ENCODE measurements at regions not wholly inside any gene's neighbourhood (a gene's known extent, or its start where the extent isn't known, plus 50 kb on each side); places are given as distances from the start of the nearest gene placed in this dataset.

DNA sequence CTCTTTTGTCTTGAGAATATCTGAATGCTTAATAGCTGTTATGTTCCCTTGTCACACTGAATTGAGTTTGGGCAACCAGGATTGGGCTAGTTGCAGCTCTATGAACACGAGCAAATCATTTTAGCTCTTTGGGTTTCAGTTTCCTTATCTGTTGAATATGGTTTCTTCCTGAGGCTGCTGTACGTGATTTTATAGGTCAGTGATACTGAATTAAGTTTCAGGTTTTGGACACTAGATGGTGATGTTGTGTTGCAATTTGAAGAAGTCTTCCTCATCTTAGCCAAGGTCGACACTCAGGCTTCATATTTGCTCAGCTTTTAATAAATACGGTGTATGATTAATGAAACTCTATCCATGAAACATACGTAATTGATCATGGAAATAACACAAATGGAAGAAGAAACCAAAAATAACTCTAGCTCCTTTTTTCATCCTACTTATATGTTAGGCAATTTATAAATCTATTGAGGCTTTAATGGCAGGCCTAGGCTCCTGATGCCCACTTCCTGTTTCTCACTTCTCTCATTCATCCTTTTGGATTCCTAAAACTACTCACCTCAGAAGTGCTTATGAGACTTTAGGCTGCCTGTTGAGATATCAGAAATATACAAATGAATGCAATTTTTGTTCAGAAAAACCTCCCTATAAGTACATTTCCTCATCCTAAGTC lies 354.1 kb upstream of the MAP3K7 start:
- peak; percentile 42 to 57 for DNase-seq

DNA sequence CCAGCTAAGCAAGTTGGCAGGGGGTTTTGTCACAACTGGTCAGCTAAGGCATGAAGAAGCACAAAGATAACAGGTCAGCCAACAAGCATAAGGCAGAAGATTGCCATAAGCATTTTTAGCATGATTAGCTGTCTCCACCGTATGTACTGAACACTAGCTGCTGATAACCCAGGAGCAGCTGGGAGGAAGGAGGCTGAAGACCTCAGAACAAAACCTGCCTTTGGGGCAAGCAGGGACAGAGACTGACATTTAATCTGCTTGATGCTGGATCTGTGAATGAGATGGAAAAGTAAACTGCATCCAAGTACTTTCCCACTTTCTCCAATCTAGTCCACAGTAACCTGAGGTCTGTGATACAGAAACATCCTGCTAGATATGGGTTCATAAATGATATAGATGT lies 353.0 kb upstream of the MAP3K7 start:
- DNase-seq, result no peak

DNA sequence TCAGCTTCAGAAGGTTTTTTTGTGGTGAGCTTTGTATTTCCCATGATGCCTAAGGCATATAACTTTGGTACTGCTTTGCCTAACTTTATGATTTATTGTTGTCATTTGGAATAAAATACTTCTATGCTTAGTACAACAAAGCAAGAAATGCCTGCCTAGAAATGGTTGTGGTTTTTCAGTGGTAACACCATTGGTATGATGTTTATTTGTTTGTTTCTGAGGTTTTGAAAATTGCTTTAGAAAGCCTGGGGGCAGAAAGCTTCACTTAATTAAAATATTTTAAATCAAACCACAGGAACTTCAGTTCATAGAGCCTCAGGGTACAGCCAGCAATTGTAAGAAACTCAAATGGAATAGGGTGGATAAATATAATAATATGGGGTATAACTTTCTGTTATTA lies 351.2 kb upstream of the MAP3K7 start:
- no peak for DNase-seq

DNA sequence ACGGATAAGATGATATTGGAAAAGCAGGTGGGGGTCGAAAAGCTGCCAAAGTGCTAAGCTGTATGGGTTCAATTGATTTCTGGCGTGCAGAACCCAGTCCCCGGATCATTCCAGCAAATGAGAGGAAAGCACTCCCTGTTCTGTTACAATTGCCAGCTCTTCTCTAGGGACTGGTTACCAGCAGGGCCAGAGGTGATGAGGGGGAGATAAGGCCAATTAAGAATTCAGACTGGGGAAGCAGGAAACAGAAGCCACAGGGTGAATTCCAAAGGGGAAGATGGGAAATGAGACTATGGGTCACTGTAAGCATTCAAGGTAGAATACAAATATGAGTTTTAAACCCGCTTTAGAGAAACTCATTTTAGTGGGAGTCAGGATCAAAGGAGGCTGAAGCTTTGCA lies 349.4 kb upstream of the MAP3K7 start:
- no peak for DNase-seq

DNA sequence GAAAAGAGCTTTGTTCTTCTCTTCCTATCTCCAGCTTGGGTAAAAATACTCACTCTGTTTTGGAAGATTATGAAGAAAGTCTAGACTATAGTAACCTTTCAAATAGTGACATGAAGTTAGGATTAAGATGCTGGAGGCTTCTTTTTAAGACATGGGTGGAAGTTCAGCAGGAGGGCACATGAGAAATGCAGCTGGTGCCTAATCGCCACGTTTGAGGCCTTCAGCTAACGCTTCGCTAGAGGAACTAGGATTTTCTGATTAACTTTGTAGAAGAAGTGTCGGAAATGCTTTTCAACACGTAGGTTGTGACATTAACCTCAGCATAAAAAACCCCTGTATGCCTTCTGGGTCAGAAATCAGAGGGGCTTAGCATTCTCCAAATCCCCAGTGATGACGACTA lies 348.1 kb upstream of the MAP3K7 start:
- no peak for DNase-seq

DNA sequence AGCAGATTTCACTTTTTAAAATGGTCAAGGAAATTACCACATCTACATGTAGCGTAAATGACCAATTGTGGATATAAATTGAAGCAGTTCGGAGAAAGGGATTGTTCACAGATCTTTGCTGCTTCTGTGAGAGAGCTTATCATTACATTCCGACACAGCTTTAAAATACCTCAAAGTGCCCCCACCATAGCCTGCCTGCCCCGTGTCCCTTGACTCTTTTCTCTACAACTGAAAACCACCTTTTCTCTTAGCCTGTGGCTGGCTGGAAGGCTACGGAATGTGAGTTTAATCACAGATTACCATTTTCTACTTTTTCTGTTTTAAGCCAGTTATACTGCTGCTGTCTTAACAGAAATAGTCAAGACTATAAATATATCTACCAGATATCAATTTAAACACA lies 347.2 kb upstream of the MAP3K7 start:
- no peak for DNase-seq

DNA sequence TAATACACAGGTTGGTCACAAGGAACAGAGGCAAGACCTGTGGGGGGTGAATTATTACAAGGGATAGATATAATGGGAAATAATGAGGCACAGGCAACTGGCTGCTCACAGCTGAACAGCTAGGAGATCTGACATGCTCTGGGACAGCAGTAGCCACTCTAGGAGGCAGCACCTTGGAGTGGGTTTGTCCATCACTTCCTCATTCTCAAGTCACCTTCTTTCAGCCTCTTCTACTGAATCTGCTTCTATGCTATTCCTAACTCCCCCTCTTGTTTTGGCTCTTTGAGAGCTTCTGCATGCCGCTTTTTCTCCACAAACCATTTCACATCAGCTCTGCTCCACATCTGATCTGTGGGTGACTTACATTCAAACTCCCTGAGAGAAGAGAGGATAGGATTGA lies 345.5 kb upstream of the MAP3K7 start:
- DNase-seq, result no peak

DNA sequence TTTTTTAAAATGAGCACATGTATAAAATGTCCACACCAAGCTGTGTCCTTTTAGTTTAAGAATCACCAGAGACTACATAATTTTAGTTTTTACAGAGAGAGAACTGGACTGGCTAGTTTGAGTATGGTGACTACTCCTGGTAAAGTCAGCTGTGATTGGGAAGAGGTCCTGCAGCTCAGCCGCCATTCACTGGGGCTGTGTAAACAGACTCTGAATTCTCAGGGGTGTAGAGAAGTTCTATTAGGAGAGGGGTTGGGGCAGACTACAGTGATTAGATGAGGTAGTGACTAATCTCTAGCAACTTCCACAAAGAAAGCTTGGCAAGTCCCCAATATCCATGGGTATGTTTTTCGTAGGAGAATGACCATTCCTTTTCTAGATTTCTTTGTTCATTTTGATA lies 341.2 kb upstream of the MAP3K7 start:
- no peak for DNase-seq

DNA sequence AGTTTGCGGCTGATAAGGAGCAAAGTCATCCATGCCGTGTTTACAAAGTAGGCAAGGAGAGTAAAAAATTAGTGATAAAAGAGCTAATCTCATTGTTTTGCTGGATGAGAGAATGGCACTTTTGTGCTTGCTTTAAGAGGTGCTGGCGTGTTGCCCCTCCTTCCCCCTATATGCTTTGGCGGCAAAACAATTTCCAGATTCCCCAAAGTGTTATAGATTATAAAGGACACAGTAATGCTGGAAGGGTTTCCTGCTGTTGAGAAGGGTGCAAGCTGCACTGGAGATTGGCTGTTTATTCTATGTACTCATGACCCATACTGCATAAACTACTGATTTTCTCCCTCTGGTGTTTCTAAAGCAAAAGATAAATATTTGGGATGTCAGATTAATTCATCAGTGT lies 338.9 kb upstream of the MAP3K7 start:
- DNase-seq, result no peak

DNA sequence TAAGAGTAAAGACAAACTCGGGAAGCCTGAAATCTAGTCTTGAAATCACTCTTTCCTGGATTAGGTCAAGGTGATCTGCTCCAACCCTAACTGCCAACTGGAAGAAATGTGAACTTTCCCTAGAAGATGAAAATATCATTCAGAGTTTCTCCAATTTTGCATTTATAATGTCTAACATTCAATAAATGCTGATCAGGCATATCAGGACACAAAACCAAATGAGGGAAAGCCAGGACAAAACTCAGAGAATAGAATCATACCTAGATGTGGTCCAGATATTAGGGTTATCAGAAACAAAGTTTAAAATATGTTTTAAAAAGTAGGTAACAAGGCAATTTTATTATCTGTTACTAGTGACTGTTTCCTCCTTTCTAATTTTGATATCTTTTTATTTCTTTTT lies 335.5 kb upstream of the MAP3K7 start:
- DNase-seq, result no peak

DNA sequence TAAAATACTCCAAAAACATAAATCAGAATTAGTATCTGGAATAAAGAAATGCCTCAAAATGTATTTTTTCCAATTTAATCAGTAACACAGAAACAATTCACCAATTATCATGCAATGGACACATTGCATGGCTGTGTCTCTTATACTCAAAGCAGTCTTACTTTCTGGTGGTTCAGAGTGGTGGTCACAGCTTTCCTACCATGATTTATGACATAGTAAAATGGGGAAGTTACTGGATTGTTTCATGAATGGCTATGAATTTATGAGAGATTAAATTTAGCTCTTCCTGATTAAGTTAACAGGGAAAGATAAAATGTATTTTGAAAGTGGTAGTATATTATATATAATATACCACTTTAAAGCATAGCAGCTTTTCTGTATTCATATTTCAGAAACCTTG lies 331.5 kb upstream of the MAP3K7 start:
- DNase-seq, result no peak

DNA sequence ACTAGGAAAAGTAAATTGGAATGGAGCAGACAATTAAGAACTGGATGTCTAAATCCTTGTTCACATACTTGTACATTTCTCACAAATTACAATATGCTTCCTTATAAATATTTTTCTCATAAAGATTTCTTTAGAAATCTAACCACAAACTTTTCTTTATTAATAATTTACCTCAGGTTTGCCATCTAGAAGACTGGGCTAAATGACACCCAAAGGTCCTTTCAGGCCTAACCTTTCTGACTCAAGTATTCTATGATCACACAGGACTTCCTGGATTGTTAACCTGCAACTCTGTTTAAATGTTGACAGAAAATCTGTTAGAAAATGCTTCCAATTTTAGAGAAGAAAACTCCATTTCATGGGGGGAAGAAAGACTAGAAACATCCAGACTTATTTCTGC lies 330.5 kb upstream of the MAP3K7 start:
- no peak for DNase-seq

DNA sequence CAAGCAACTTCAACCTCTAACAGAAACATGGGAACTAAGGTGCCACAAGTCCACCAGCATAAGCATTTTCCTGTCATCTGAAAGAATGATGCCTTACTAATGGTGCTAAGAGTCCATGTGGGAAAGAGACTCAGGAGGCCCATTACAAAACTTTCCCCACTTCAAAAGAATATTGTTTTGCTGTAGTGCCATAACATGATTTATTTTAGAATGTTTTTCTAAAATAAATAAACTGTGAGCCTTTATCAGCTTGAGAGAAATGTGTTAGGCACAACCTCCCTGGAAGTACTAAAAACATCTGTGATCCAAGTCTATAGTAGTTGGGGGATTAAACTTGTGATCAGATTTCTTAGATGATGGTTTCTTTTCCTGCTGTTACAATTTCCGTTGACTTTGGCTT lies 330.1 kb upstream of the MAP3K7 start:
- no peak for DNase-seq

DNA sequence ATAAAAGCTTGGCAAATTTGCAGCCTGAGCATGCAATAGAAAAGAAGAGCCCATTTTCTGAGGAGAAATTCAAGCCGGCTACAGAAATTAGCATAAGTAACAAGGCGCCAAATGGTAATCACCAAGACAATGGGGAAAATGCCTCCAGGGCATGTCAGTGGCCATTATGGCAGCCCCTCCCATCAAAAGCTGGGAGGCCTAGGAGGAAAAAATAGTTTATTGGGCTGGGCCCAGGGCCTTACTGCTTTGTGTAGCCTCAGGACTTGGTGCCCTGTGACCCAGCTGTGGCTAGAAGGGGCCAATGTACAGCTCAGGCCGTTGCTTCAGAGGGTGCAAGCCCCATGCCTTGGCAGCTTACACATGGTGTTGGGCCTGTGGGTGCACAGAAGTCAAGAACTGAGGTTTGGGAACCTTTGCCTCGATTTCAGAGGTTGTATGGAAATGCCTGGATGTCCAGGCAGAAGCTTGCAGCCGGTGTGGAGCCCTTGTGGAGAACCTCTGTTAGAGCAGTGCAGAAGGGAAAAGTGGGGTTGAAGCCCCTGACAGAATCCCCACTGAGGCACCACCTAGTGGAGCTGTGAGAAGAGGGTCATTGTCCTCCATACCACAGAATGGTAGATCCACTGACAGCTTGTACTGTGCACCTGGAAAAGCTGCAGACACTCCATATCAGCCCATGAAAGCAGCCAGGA lies 328.5 kb upstream of the MAP3K7 start:
- DNase-seq, result no peak

DNA sequence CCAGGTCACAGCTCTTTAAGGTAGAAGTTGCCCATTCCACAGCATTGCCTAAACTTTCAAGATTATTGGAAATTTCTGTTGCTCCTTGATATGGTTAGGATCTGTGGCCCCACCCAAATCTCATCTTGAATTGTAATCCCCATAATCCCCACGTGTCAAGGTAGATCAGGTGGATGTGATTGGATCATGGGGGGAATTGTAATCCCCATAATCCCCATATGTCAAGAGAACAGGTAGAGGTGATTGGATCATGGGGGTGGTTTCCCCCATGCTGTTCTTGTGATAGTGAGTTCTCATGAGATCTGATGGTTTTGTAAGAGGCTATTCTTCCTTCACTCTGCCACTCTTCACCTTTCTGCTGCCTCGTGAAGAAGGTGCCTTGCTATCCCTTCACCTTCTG lies 327.4 kb upstream of the MAP3K7 start:
- no peak for DNase-seq

DNA sequence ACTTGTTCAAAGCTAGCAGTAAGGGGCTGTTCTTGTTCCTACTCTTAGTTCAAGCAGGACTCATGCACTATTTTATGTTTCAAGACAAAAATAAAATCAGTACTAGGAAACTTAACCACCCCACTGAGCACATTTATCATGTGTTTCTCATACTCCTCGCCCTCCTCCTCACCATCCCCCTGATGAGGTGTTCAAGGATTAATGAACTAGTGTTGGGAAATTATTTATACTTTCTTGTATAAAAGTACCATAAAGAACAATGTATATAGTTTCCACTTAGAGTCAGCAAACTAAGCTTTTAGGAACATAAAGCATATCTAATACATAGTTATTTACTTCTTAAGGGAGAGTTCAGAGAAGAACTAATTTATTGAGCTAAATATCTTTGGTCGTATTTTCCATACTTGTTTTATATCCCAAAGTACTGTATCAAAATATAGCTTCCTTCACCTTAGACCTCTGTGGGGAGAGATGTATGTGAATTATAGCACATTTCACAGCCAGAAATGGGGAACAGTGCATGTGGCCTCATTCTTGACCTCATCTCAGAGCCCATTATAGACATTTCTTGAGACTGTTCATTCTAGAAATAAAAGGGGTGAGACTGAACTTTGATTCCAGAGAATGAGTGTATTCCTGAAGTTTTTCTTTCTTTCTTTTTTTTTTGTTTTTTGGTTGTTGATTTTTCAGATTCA lies 326.5 kb upstream of the MAP3K7 start:
- DNase-seq, result no peak

DNA sequence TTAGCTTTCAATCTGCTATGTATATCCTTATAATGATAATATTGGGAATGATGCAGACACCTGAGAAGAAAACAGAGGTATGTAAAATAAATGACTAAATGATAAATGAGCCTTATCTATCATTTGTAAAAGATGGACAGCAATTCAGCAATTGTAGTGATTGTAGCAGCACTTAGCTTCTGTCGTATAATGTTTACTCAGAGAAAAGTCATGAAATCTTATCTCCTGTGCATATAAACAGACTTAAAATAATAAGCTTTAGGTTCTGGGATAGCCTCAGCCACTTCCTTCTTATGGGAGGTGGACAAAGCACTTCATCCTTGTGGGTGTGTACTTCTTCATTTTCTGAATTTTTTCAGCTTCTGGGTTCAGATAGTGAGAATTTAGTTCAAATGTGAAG lies 324.8 kb upstream of the MAP3K7 start:
- no peak for DNase-seq

DNA sequence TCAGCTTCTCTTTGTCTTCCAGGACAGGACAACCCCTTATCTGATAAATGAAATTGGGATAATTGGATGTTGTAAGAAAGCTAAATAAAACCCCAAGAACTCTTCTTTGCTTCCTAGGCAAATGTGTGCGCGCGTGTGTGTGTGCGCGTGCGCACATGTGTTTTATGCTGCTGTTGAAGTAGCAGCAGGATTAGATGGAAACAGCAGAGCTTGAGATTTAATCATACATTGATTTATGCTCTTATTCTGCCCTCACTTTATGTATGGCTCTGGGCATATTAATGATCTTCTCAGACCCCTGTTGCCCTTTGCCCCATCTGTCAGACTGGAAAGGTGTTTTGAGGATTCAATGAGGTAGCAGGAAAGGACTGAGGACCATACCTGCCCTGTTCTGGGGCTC lies 324.0 kb upstream of the MAP3K7 start:
- DNase-seq, result no peak

DNA sequence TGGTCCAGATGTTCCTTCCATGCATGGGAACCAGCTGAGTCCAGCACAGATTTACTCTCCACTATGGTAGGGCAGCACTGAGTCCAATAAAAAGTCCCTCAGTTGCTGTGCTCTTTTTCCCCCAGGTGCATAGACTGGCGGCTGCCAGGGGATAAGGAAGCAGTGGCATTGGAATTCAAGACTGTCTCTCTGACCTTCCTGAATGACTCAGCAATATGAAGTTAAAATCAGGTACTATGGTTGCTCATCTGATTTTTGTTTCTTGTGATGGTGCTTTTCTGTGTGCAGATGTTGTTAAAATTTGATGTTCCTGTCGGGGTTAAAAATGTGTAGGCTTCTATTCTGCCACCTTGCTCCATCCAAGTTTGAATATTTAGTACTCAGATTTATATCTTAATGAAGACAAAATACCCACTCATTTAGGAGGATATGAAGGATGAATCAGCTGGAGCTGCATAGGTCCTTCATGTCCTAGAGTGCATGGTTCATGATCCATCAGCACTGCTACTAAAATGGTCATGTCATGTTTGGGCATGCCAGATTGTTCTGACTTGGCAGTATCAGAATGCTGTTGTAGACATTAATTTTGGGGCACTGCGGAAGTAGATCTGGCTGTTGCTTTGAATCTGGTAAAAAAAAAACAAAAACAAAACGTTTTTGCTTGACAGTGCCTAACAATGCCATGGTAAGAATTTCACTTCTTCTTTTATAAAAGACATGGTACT lies 321.2 kb upstream of the MAP3K7 start:
- DNase-seq, result no peak

DNA sequence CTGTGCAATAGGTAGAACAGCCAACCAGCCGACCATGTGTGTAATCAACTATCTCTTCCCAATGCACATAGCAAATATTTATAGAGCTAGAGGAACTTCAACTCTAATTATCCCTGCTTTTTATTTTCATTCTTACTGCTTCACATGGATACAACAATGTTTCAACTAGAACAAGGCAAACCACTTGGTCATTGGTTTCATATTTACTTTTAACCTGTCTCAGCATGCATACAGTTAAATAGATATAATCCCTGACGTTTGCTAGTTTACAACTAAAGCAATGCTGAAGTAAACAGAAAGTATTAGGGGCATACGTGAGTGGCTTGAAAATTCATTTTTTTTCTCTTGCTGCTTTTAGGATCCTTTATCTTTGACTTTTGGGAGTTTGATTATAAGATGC lies 318.5 kb upstream of the MAP3K7 start:
- no peak for DNase-seq

DNA sequence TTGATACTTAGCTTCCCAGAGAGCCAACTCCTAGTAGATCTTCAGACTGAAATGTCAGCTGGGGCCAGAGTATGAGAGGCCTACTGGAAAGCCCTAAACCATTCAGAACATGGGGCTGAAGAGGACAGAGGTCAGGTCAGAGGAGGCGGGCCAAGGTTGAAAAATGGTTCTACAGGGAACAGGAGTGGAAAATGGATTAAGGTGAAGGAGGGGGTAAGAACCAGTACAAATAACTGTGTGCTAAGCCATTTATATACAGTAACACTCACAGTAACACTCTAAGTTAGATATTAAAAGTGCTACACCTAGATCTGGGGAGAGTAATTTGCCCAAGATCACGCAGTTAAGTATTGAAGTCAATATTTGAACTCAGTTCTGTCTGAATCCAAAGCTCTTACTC lies 313.2 kb upstream of the MAP3K7 start:
- DNase-seq, result no peak

DNA sequence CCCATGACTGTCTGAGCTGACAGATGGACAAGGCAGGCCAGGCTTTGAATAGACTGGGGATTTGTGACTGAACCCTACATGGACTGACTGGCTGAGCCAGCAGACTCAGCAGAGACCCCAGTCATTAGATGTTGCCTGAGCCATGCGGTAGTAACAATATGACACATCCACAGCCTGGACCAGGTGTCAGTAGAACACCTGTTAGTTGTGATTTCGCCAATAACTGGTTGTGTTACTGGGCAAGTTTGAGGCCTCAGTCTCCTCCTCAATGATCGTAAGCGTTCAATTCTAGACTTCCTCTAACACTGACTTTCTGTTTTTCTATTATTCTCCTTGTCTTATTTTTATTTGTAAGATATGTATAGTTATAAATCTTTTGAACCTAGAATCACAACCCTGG lies 311.9 kb upstream of the MAP3K7 start:
- no peak for DNase-seq

DNA sequence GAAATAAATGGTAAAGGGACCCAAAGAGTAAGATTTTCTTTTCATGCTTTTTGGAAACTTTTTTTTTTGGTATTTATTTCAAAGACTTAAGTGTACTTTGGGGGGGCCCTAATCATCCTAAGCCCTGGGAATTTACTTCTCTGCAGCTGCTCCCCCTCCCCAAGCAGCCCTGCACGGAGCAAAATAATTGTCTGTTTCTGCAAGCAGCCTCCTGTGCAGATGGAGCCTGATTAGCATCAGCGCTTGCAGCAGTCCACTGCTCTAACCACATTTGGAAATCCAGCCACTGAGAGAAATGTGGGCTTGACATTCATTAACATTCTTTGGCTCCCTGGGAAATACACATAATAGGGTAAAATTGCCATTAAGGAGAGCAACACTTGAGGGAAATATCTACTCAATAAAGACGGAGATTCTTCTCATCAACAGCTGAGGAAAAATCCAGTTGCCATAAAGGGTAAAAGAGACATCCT lies 309.2 kb upstream of the MAP3K7 start:
- no peak for DNase-seq
